Putamen (tissue), 1 donor: ENCODE measurements at regions not wholly inside any gene's neighbourhood (a gene's known extent, or its start where the extent isn't known, plus 50 kb on each side); places are given as distances from the start of the nearest gene placed in this dataset.
"Not testable (repeated sequence)": the region's sequence is repeated elsewhere in the genome, so short reads cannot be mapped to it uniquely, and the experiment has no call there.

Source experiments
- DNase-seq: peaks from one replicate; pipeline ENCODE4 v3.0.0-alpha.2; 2016; ENCODE audit warnings: low spot score

DNA sequence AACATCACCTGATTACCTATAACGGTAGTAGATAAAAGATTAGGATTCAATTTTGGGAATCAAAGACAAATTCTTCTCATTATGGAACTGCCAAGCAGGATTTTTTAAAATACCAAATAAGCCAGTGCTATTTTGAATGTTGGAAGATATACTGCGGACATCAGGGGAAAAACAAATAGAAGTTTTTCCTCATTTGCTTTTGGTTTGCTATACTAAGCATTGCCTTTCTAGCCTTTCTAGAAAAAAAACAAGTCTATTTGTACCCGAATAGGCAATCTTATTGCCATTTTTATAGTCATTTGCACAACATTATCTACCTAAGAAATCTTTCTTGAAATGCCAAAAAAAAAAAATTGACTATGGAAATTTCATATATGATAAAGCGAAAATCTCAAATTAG is 379.5 kb downstream of the CDH10 start:
- DNase-seq, result no peak

DNA sequence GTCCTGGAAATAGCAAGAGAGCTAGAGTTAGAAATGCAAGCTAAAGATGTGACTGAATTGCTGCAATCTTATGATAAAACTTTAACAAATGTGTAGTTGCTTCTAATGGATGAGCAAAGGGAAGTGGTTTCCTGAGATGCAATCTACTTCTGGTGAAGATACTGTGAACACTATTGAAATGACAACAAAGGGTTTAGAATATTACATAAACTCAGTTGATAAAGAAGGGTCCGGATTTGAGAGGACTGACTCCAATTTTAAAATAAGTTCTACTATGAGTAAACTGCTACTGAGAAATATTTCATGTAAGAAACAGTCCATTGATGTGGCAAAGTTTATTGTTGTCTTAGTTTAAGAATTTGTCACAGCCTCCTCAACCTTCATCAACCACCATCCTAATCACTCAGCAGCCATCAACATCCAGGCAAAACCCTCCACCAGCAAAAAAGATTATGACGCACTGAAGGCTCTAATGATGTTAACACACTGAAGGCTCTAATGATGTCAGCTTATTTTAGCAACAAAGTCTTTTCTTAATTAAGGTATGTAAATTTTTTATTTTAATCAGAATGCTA is 376.2 kb downstream of the CDH10 start:
- no peak for DNase-seq

DNA sequence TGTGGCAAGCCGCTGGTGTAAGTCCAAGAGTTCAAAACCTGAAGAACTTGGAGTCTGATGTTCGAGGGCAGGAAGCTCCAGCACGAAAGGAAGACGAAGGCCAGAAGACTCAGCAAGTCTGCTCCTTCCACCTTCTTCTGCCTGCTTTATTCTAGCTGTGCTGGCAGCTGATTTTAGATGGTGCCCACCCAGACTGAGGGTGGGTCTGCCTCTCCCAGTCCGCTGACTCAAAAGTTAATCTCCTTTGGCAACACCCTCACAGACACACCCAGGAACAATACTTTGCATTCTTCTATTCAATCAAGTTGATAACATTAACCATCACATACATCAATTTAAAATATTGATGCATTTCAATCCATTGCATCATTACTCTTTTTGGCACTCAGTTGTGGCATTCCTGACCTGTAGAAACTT is 373.1 kb downstream of the CDH10 start:
- not testable (repeated sequence) for DNase-seq

DNA sequence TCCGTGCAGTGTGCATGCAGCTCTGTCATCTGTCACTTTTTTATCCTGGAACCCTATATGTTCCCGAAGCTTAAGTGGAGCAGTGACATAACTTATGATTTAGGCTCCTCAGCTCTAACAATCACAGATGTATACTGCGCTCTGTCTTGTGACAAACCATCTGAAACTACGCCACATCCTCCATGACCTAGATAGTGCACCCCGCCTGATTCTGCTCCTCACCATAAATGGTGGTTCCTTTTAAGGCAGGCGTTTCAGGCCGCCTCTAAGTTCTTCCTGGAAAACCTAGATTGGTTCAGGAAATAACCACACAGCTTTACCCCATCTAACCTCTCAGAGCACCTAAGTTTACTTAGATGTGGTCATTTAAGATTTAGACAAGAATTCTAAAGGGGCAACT is 372.0 kb downstream of the CDH10 start:
- no peak for DNase-seq

DNA sequence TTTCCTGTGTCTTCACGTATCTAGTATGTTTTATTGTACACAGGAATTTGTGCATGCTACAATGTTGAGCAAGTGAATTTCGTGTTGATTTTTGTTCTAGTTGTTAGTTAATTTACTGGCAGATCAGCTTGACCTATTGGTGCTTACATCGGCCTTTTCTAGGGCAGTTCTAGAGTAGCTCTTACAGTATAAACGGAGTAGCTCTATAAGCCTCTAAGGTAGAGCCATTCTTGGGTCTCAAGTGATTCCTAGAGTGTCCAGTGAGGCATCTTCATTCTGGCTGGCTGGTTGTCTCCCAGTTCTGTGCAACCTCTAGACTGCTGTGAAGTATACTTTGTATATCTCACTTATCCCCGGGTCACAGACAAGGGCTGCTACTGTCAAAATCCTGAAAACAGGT is 364.6 kb downstream of the CDH10 start:
- DNase-seq, result no peak

DNA sequence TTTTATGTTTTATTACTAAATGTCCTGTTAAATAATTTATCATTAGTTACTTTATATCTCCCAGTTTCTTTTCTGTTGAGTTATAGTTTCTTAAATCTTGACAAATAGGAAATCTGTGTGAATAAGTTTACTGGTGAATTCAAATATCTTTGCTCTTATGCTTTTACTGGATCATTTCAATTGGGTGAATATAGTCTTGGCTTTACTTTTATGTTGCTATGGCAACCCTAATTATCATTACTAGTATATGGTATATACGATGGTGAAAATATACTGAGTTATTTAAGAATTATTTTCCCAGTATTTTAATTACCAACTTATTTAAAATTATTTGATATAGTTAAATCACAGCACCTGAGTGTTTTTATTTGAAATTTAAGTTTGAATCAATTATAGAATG is 363.0 kb downstream of the CDH10 start:
- no peak for DNase-seq

DNA sequence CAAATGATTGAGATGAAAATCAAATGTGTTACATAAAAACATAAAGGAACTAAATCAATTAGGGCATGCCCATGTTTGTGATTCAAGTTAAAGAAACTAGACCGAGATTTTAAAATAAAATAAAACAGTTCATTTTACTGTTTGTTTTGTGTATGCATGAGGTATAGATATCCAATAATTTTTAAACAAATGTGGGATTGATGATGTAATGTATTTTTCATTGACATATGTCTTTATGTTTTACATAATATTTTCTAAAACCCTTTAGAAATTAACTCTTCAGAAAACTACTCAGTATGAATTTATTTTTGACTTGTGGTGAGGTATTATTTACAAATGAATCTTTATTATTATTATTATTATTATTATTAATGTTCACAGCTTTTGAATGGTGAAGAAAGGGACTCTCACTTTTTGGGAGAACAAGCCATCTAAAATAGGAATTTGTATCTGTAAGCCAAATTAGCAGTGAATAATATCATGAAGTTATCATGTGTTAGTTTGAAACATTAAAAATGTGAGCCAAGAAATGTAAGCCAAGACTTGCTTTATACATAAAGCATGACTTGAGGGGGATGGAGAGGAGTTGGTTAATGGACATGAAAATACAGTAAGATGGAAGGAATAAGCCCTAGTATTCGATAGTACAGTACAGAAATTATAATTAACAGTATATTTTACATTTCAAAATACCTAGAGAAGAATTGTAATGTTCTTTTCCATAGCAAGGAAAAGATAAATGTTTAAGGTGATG is 355.0 kb downstream of the CDH10 start:
- no peak for DNase-seq

DNA sequence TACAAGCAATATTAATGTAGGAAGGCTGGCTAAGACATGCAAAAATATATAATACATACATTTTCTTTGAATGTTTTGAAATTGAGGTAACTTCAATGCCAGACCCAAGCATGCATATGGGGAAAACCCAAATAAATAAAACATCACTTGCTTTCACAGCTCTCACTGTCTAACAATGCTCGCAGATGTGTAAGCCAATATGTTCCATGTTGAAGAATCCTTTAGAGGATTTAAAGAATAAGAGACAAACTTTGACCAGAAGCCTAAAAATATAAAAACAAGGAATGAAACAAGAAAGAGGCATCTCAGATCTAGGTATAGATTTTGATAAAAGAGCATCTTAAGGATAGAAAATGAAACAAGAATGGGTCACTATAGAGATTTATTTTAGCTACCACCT is 354.2 kb downstream of the CDH10 start:
- DNase-seq, result no peak

DNA sequence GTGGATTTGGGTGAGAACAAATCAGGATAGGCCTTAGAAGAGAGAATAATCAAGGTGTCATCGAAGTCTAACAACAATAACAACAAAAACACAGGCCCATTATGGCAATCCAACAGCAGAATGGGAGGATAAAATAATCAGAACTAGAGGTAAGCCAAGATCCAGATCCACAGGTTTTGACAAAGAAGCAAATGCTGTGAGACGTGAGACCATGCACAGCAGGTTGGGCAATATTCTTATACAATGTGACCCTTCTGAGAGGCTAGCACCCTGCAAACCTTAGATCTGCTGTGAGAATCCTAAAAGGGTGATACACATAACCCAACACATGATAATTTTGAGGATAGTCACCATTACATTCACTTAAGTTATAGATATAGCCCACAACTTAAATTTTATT is 352.9 kb downstream of the CDH10 start:
- DNase-seq, result no peak

DNA sequence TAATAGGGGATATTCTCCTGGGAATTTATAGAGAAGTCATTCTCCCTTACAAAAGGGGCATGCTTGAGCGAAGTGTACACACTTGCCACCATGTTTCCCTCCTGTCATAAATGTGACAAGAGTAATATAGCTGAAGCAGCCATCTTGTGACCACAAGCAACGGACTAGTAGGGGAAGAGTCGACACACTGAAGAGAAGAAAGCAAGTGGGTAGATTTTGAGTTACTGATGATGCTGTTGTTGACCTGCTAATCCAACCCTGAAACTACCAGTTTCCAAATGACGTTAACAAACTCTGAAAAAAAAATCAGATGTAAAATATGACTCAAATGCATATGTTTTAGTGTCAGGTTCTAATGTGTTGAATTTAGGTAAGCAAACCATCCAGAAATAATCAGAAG is 350.4 kb downstream of the CDH10 start:
- DNase-seq, result no peak

DNA sequence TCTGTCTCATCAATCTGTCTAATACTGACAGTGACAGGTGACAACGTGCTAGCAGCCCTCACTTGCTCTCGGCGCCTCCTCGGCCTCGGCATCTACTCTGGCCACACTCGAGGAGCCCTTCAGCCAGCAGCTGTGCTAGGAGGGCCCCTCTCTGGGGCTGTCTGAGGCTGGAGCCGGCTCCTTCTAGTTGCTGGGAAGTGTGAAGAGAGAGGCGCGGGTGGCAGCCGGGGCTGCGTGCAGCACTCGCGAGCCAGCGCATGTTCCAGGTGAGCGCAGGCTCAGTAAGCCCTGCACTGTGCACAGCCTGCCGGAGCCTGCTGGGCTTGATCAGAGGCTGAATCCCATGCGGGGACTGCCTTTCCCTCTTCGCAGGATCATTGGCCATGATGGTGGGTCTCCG is 330.7 kb downstream of the CDH10 start:
- DNase-seq, result no peak

DNA sequence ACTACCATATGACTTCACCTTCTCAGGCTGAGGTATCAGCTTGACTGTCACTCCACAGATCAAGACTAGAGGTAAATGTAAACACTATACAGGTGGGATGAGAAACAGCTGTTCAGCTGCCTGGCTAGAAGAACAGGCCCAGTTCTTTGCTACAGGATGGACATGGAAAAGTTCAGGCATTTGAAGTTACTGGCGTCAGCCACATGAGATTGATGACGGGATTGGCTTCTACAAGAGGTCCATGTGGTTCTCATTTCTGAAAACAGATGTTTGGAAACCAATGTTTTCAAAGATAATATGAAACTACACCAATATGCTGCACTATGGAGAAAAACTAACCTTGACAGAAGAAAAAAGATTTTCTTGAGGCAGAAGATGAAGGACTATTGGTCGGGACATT is 324.1 kb downstream of the CDH10 start:
- DNase-seq, result no peak

DNA sequence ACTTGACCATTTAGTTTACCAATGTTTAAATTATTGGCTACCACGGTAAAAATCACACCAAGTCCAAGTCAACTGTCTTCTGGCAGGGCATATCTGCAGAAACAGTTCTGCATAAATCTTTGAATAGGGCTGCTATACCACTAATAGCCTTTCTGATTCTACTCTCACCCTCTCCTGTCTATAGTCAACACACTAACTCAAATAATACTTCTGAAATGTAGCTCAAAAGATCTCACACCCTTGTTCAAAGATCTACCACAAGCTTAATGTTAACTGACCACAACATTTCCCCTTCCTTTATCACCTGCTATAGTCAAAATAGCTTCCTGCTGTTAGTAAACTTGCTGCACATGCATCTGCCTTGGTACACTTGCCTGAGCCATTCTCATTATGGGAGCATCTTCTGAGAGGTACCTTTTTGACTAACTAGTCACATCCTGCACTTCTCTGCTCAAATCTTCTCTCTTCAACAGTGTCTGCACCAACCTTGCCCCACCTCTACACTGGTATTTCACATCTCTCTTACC is 319.4 kb downstream of the CDH10 start:
- DNase-seq, result no peak

DNA sequence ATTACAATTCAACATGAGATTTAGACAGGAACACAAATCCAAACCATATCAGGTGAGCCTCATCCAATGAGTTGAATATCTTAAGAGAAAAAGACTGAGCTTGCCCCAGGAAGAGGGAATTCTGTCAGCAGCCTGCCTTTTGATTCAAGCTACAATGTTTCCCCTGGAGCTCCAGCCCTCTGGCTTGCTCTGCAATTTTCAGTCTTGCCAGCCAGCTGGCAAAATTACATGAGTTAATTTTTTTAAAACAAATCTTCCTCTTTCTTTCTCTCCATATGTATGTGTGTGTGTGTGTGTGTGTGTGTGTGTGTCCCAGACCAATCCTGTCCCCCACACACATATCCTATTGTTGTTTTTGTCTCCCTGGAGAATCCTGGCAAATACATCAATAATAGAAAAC is 313.2 kb downstream of the CDH10 start:
- DNase-seq, result no peak

DNA sequence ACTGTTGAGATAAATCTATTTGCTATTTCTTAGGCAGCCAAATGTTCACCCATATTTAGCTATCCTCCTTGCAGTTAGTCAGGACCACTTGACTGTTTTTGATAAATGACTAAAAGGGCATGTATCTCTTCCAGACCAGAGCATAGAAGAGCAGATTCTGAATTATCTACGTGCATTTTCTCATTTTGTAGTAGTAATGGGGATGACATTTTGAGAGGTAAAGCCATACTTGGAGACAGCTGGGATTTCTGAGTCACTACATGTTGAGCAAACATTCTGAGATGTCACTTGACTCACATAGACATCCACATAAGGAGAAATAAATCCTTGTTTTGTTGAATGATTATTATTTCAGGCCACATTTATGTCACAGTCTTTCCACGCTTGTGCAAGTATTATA is 297.6 kb downstream of the CDH10 start:
- DNase-seq, result no peak

DNA sequence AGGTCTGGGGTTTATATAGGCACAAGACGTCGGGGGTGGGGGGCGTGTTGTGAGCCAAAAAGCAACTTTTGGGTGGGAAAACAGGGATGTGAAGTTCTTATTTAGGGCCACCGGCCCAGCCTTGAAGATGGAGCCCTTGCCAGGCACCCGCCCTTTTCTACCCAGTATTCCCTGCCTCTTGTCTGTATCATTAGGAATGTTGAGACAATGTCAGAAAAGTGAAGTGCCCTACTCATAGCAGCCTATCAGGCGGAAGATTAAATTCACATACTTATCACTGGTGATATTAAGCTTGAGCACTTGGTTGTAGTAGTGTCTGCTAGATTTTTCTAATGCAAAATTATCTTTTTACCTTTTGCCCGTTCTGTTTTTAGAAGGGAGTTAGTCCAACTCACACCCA is 293.5 kb downstream of the CDH10 start:
- DNase-seq, result no peak

DNA sequence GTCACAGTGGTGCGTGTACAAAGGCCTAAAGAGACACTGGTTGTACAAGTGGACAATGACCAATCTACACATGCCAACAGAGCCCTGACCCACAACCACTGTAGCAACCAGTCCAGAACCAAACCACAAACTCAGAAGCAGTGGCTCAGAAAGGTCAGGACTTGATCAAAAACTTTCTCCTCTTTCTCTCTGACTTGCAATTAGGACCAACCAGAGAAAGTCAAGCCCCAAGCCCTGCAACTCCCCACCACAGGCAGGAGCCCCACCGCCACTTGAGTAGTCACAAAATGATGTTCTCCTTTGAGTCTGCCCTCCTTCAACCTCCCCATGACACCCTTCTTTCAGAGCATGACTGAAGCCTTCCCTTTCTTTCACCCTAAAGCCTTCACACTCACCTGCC is 291.8 kb downstream of the CDH10 start:
- DNase-seq, result no peak

DNA sequence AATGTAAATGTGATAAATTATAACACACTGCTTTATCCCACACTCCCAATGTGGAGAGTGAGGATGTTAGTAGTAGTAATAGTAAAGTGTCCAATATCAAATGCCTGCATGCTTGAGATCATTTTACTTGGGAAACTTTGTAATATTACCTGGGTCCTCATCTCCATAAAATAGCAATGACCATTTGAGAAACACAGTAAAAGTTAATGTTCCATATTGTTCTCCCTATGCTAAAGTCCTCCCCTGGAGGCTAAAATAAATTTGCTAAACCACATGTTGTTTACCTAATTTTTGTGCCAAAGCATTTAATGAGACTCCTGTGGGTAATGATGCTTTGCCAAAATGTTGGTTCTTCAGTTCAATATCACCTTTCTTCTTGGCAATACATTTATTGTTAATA is 291.2 kb downstream of the CDH10 start:
- no peak for DNase-seq

DNA sequence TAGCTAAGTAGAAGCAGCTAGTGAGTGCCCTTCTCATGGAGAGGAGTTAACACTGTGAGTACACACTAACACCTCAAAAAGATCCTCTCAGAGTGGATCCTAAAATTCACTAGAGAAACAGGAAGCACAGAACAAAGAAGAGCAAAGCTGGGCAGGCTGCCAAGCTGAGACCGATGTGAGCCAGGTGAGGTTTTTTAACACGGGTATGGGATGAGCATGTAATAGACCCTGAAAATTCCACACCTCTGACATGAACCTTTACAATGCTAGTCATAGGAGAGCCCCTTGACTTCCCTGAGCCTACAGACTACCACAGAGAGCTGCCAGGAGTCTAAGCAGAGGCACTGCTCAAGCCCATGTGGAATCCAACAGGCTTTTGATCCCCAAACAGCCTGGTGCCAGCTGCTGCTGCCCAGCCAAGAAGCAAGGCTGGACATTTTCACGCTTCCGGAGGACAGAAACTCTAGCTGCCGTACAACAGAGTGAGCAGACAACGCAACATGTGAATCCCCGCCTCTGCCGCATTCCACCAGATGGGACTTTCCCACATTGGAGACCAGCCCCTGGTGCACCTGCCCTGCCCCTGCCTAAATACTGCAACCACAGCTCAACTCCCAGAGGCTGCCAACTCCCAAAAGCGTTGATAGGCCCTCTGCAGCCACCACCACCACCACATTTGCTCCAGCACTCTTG is 280.8 kb downstream of the CDH10 start:
- DNase-seq, result no peak

DNA sequence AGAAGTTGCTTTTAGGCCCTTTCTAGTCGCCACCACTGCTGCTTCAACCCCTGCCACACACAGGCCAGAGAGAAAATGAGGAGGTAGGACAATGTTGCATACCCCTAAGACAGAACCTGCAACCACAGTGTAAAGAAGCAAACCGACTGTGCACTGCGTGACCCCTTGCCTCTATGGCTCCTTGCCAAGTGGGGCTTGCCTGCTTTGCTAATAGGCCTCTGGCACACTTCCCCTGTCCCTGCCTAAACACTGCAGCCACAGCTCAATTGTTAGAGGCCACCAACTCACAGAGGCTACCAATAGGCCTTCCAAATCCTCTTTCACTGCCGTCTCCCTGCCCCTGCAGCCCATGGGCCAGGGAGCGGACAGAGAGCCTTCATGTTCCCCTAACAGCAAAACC is 280.1 kb downstream of the CDH10 start:
- DNase-seq, result peak; percentile 2

DNA sequence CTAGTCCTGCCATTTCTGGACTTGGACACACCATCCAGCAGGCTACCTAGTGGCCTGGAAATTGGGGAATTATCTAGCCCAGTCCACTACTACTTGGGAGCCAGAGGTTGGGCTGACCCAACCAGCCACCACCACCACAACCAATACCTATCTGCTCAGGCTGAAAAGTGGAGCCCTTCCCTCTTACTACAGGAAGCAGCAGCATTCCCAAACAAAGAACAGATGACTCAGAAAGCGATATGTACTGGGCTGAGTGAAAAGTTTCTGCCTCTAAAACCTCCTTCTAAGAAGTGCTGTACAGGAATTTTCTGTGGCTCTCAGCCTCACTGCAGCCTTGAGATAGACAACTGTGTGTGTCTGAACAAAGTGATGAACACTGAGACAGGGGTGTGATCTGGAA is 279.4 kb downstream of the CDH10 start:
- DNase-seq, result no peak

DNA sequence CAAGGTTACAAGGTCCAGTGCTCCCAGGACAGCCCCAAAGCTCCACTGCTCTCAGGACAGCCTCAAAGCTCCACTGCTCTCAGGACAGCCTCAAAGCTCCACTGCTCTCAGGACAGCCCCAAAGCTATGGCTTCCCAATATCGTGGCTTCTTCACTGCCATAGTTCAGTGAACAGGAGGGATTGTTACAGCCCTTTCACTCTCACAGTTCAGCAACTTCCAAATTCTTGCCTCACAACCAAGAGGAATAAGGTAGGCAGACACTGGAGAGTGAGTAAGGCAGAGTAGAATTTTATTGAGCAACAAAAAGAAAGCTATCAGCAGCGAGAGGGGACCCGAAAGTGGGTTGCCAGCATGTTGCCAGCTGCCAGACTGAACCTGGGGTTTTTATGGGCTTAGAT is 277.6 kb downstream of the CDH10 start:
- DNase-seq, result no peak

DNA sequence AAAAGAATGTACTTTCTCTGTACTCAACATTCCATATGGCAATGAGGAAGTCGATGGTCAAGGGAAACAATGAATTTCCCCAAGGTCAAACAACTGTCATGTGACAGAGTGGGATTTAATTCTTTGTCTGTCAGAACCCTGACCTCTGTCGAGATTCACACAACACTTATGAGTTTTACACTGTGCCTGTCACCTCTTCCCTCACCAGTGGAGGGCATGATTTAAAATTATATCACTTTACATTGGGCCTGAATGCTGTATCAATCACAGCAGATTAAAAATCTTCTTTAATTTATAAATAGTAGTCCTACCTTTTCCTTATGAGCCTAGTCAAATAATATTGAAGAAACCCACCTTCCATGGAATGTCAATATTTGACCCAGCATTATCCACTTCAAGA is 276.7 kb downstream of the CDH10 start:
- DNase-seq, result no peak
